GM13976 (cell line): ENCODE measurements at regions not wholly inside any gene's neighbourhood (a gene's known extent, or its start where the extent isn't known, plus 50 kb on each side); places are given as distances from the start of the nearest gene placed in this dataset.

ENCODE experiments used
- DNase-seq: peaks from one replicate; pipeline ENCODE4 v3.0.0; 2012; ENCODE audit warnings: low spot score
- CTCF ChIP-seq: IDR thresholded peaks from 2 replicates; pipeline ENCODE4 v1.5.1; 2012; ENCODE audit warnings: borderline replicate concordance, mild to moderate bottlenecking; ENCODE audit not compliant: insufficient read depth; ENCODE audit errors: extremely low read depth, missing control alignments, control extremely low read depth
- in situ Hi-C: fragments of 300-500 bp; cut with MboI; formaldehyde crosslinking; loops from one replicate; pipeline ENCODE4 v1.12.0; 2022; ENCODE audit warnings: low sequenced_read_pairs, mixed read lengths, inconsistent platforms; ENCODE audit not compliant: unreplicated experiment

- in situ Hi-C loops: no loop called here
- TF ChIP-seq CTCF: no peak
- DNase-seq: no peak
These were observed 94.2 kb upstream of the CXCL12 start for GRCh38 chr10:44478876-44479705.

DNA sequence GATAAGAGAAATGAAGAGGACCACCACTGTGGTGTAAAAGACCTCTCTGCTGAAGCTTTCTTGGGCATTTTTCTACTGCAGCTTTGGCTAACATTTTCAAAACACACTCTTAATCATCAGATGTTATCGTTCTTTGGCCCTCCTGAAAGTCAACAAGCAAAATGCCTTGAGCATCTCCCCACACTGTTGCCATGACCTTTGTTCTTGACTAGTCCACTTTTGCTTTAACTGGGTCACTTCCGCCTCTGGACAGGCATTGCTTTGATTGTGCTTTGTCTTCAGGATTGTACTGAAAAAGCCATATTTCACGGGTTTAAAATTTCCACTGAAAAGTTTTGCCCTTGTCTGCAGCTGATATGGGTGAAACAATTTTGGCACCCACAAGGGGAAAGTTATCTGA is 107.8 kb upstream of the CXCL12 start:
- DNase-seq: no peak
- in situ Hi-C loops: no loop called here
- TF ChIP-seq CTCF: no peak

DNA sequence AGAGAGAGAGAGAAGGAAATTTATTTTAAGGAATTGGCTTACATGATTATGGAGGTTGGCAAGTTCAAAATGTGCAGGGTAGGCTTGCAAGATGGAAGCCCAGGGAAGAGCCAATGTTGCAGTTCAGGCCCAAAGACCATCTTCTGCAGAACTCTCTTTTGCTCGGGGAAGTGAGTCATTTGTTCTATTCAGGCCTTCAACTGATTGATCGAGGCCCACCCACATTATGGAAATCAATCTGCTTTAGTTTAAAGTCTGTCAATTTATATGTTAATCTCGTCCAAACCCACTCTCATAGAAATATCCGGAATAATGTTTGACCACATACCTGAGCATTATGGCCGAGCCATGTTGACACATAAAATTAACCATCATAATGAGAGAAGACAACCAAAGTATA is 113.3 kb upstream of the CXCL12 start:
- no peak for DNase-seq
- in situ Hi-C loops: no loop called here
- no peak for TF ChIP-seq CTCF

GRCh38 chr10:44500451-44500850 is 115.6 kb upstream of the CXCL12 start:
- TF ChIP-seq CTCF: no peak
- in situ Hi-C loops: no loop called here
- no peak for DNase-seq

DNA sequence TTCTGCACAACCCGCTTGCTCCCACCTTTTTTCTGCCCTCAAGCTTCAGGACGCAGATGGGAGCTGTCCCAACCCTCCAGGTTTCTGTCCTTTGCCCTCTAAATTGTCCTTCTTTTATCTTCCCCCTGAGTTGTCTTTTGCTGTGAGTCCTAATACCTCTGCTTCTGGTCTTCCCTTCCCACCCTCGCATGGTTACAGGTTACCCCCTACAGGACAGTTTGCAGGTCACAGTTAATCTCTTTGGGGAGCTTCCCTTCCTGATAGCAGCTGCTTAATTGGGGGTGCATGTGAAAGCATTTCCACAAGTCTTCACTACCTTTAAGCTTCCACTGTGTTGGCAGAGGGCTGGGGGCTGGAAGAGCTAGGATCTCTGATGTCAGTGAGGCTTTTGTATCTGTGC is 121.5 kb upstream of the CXCL12 start:
- TF ChIP-seq CTCF: no peak
- in situ Hi-C loops: no loop called here
- DNase-seq: no peak

- no peak for TF ChIP-seq CTCF
- in situ Hi-C loops: no loop called here
- DNase-seq: no peak
These were observed 125.7 kb upstream of the CXCL12 start for GRCh38 chr10:44510379-44511115.
